Hematopoietic multipotent progenitor cell treated with erythropoietin and hydrocortisone succinate and interleukin-3 and kit ligand, for 17 days (in vitro differentiated cells): ENCODE measurements at regions not wholly inside any gene's neighbourhood (a gene's known extent, or its start where the extent isn't known, plus 50 kb on each side); places are given as distances from the start of the nearest gene placed in this dataset.
"Not testable (repeated sequence)": the region's sequence is repeated elsewhere in the genome, so short reads cannot be mapped to it uniquely, and the experiment has no call there.

Experiments
- DNase-seq: peaks from one replicate; pipeline ENCODE4 v3.0.0-alpha.2; 2015; ENCODE audit warnings: low spot score

- no peak for DNase-seq
Observed at GRCh38 chr1:157219182-157219581, 81.0 kb upstream of the ETV3 start.

GRCh38 chr1:157218671-157219070 lies 80.5 kb upstream of the ETV3 start:
- no peak for DNase-seq

GRCh38 chr1:157217486-157217885 lies 79.3 kb upstream of the ETV3 start:
- no peak for DNase-seq

- no peak for DNase-seq
Observed at GRCh38 chr1:157213836-157214235, 75.6 kb upstream of the ETV3 start.

- DNase-seq, result no peak
Observed at GRCh38 chr1:157209514-157209913, 71.3 kb upstream of the ETV3 start.

- not testable (repeated sequence) for DNase-seq
Observed at GRCh38 chr1:157205982-157206381, 67.8 kb upstream of the ETV3 start.

GRCh38 chr1:157203166-157203565 lies 65.0 kb upstream of the ETV3 start:
- DNase-seq, result no peak

- no peak for DNase-seq
Observed at GRCh38 chr1:157202331-157202730, 64.1 kb upstream of the ETV3 start.

GRCh38 chr1:157201767-157202166 lies 63.6 kb upstream of the ETV3 start:
- no peak for DNase-seq

- no peak for DNase-seq
Observed at GRCh38 chr1:157200451-157200850, 62.3 kb upstream of the ETV3 start.

- DNase-seq, result no peak
Observed at GRCh38 chr1:157199421-157199755, 61.2 kb upstream of the ETV3 start.

GRCh38 chr1:157198619-157199420 lies 60.6 kb upstream of the ETV3 start:
- no peak for DNase-seq

- DNase-seq, result no peak
Observed at GRCh38 chr1:157197906-157198435, 59.8 kb upstream of the ETV3 start.

GRCh38 chr1:157196670-157197456 lies 58.7 kb upstream of the ETV3 start:
- peak; percentile 24 for DNase-seq

- no peak for DNase-seq
Observed at GRCh38 chr1:157196245-157196543, 58.0 kb upstream of the ETV3 start.

GRCh38 chr1:157195521-157196244 lies 57.5 kb upstream of the ETV3 start:
- DNase-seq, result no peak

GRCh38 chr1:157194731-157195520 lies 56.7 kb upstream of the ETV3 start:
- DNase-seq, result no peak

GRCh38 chr1:157193702-157194391 lies 55.7 kb upstream of the ETV3 start:
- peak; percentile 72 for DNase-seq

GRCh38 chr1:157193219-157193618 lies 55.0 kb upstream of the ETV3 start:
- DNase-seq, result no peak

GRCh38 chr1:157189986-157190982 lies 52.1 kb upstream of the ETV3 start:
- no peak for DNase-seq
